ENCODE measurements at regions not wholly inside any gene's neighbourhood (a gene's known extent, or its start where the extent isn't known, plus 50 kb on each side); places are given as distances from the start of the nearest gene placed in this dataset.
"Not testable (repeated sequence)": the region's sequence is repeated elsewhere in the genome, so short reads cannot be mapped to it uniquely, and the experiment has no call there.

- no peak for DNase-seq
Observed at GRCh38 chr3:177687291-177687690, 490.0 kb upstream of the TBL1XR1 start.

- no peak for DNase-seq
Observed at GRCh38 chr3:177688152-177688551, 490.9 kb upstream of the TBL1XR1 start.

DNA sequence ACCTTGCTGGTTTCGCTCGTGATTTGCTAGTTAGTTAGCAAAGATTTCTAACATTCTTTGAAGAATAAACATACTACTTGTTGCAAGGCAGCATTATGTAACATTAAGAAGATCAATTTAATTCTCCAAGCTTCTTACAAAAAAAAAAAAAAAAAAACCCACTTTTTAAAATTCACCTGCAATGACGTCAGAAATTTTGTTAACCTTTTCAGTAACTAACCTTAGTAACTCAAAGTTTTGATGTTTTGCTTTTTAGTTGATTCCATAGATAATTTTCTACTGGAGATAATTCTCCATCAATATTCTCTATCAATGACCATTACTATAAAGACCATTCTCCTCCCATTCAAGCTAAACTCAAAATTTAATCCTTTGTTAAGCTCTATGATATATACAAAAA is 491.8 kb upstream of the TBL1XR1 start:
- DNase-seq: no peak

DNA sequence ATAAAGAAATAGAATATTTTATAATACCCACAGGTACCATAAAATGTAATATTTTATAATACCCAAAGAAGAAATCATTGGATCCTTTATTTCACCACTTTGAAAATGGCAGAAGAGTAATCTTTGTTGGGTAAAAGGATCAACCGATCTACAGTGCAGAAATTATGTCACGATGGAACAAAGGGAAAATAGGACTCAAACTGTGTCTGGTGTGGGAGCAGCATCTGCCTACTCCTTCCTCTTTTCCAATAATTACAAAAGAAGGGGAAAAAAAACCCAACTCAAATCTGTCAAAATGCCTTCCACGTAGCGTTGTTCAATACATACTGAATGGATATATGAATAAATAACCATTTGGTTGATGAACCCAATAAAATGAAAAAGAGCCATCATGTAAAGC is 492.6 kb upstream of the TBL1XR1 start:
- no peak for DNase-seq

GRCh38 chr3:177690306-177690705 is 493.0 kb upstream of the TBL1XR1 start:
- no peak for DNase-seq

- no peak for DNase-seq
Observed at GRCh38 chr3:177692304-177692975, 495.2 kb upstream of the TBL1XR1 start.

DNA sequence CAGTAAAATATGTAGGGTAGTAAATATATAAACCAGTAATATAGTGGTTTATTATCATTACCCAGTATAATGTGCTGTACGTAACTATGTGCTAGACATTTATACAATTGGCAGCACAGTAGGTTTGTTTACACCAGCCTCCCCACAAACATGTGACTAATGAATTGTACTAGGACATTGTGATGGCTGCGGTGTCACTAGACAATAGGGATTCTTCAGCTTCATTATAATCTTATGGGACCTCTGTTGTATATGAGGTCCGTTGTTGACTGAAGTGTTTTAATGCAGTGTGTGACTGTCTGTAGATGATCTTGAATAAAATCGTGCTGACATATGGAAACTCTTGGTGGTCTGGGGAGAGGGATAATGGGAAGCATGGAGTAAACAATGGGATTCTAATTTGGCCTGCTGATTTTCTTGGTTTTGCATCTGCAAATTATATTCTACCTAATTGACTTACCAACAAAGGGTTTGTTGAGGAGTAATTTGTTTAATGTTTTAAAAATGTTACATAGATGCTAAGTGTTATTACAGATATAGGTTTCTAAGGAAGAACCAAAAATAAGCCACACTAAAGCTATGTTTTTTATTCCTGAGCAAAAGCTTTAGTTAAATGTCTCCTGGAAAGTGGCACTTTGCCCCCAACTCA is 496.5 kb upstream of the TBL1XR1 start:
- no peak for DNase-seq

GRCh38 chr3:177694316-177694715 is 497.0 kb upstream of the TBL1XR1 start:
- DNase-seq: no peak

- no peak for DNase-seq
Observed at GRCh38 chr3:177694951-177695350, 497.7 kb upstream of the TBL1XR1 start.

GRCh38 chr3:177700117-177700516 is 502.8 kb upstream of the TBL1XR1 start:
- no peak for DNase-seq

DNA sequence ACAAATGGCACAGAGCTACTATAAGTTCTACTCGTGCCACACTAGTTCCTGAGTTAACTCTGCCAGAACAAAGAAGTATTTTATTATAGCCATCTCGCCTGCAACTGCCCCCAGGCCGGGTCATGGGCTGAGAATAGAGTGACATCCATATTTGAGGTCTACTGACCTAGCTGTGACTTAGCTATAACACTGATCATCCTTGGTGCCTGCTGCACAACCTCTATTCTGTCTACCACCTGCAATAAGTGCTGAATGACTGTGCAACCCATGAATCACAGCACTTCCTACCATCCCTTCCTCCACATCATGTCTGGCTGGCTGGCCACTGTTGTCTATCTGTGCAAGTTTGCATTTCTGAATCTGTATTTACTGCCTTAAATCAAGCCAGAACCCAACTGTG is 506.5 kb upstream of the TBL1XR1 start:
- no peak for DNase-seq

DNA sequence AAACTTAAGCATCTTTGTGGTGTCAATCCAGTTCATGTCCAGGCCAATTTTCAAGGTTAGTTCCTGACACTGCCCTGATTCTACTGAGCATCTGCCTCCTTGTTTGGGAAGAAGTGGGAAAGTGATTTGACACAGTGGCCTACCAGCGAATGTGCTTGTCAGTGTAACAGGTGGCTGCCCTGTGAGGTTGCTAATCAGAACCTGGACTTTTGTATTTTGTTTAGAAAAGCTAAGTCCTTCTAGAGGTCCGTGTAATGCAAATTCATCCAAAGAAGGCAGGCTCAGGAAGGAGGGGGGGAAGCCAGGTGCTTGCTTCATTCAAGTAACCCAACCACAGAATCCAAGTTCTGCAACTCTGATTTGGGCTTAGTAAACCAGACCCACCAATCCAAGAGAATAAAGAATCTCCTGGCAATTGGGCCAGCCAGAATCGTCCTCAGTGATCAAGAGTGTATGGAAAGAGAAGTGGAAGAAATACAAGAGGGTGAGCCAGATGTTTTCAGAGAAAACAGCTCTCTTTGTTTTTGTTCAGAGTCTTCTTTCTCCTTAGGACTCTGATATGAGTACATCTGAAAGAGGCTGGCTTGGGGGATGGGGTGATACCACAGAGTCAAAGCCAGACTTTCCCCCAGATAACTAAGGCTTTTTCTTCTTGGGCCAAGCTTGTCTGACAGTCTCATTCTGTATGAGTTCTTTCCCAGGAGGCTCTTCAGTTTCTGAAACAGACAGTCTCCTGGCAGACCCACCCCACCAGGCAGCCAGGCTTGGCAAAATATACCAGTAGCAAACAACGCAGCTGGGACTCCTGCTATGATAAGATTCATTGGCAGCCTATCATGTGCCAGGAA is 508.9 kb upstream of the TBL1XR1 start:
- DNase-seq: no peak

DNA sequence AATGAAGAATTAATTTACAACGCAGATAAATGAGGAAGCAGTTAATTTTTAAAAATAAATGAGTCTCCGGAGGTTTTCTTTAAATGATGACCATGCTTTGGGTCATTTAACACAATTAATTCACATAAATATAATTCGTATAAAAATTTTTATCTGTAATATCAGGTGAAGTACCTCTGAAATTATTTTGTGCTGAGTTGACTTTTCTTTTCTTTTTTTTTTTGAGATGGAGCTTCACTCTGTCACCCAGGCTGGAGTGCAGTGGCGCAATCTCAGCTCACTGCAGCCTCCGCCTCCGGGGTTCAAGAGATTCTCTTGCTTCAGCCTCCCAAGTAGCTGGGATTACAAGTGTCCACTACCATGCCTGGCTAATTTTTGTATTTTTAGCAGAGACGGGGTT is 512.2 kb upstream of the TBL1XR1 start:
- DNase-seq: not testable (repeated sequence)

- DNase-seq: no peak
Observed at GRCh38 chr3:177710506-177710905, 513.2 kb upstream of the TBL1XR1 start.

GRCh38 chr3:177711637-177712036 is 514.4 kb upstream of the TBL1XR1 start:
- no peak for DNase-seq

DNA sequence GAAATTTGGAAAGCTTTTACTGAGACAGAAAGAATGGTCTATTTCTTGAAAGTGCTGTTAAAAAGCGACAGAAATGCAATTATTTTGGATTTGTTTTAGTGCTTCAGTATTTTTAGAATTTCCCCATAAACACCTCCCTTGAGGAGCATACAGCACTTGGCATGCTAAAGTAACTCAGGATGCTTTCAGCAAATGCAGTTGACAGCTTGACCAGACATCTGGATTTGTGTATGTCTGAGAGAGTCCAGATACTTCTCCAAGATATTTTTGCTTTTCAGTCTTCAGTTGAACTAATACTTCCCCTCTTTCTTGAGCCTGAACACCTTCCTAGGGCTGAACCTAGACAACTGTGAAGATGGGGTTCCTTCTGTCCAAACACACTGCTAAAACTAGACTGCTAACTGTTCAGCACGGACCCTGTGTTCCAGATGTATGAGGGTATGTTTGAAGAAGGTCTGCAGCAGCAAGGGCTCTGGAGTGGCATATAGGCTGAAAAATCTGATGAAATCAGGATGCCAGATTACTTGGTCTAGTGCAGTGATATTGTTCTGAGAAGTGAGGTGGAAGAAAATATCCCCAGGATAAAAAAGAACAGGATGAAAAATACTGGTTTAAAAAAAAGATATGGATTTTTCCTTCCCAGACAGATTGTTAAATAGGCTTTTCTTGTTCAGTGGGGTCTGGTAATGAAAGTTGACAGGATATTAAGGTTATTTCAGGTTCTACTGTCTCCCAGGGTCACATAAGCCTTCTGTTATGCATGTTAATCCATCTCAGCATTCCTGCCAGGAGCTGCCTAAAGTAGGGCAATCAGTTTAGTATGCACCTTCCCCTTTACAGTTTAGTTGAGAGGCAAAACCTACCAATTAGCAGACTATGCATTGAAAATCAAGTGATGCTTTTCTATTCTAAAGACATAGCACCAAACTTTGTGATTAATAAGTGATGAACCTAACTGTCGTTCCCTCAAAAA is 516.9 kb upstream of the TBL1XR1 start:
- DNase-seq: no peak

GRCh38 chr3:177714945-177715344 is 517.7 kb upstream of the TBL1XR1 start:
- no peak for DNase-seq

DNA sequence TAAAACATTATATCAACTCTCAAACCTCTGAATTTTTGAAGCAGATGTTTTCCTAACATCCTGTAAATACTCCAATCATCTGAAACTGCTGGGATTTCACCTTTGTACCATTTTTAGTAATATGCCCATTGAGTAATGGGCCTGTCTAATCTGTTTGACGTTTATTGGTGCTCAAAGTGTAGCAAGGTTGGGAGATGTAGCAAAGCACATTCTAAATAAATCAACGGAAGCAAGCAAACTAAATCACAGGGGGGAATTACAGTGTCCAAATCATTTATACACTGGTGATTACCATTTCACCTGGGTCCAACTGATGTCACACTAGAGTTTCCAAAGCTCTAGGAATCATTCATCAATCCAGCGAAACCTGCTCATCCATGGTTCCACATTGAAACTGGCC is 518.7 kb upstream of the TBL1XR1 start:
- no peak for DNase-seq

DNA sequence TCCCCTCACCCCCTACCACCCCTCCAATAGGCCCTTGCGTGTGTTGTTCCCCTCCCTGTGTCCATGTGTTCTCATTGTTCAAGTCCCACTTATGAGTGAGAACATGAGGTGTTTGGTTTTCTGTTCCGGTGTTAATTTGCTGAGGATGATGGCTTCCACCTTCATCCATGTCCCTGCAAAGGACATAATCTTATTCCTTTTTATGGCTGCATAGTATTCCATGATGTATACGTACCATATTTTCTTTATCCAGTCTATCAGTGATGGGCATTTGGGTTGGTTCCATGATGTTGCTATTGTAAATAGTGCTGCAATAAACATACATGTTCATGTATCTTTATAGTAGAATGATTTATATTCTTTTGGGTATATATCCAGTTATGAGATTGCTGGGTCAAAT is 523.6 kb upstream of the TBL1XR1 start:
- not testable (repeated sequence) for DNase-seq

GRCh38 chr3:177721864-177722785 is 524.8 kb upstream of the TBL1XR1 start:
- no peak for DNase-seq

- DNase-seq: no peak
Observed at GRCh38 chr3:177724020-177724638, 526.8 kb upstream of the TBL1XR1 start.
